HG02970 (cell line): ENCODE measurements at regions not wholly inside any gene's neighbourhood (a gene's known extent, or its start where the extent isn't known, plus 50 kb on each side); places are given as distances from the start of the nearest gene placed in this dataset.
A peak's percentile ranks its signal among the peaks of the same experiment; 100 is the strongest.

Experiments used
- ATAC-seq: cut with Tn5 transposase; IDR thresholded peaks from one replicate; pipeline ENCODE4 v1.9.1; 2021; ENCODE audit warnings: mild to moderate bottlenecking, moderate library complexity, moderate number of reproducible peaks; ENCODE audit not compliant: unreplicated experiment, low FRiP score

- ATAC-seq = no peak
Observed at GRCh38 chr5:57710126-57710525, 227.5 kb upstream of the ACTBL2 start.

- ATAC-seq = no peak
Observed at GRCh38 chr5:57705769-57706168, 223.2 kb upstream of the ACTBL2 start.

GRCh38 chr5:57703721-57704120 is 221.1 kb upstream of the ACTBL2 start:
- ATAC-seq = no peak

GRCh38 chr5:57700484-57700883 is 217.9 kb upstream of the ACTBL2 start:
- no peak for ATAC-seq

GRCh38 chr5:57700072-57700471 is 217.5 kb upstream of the ACTBL2 start:
- ATAC-seq = no peak

GRCh38 chr5:57698802-57699201 is 216.2 kb upstream of the ACTBL2 start:
- ATAC-seq = no peak

- no peak for ATAC-seq
Observed at GRCh38 chr5:57698086-57698485, 215.5 kb upstream of the ACTBL2 start.

GRCh38 chr5:57696825-57697570 is 214.4 kb upstream of the ACTBL2 start:
- ATAC-seq = no peak

GRCh38 chr5:57696389-57696769 is 213.8 kb upstream of the ACTBL2 start:
- ATAC-seq = no peak

GRCh38 chr5:57695706-57696388 is 213.2 kb upstream of the ACTBL2 start:
- no peak for ATAC-seq

GRCh38 chr5:57695179-57695578 is 212.6 kb upstream of the ACTBL2 start:
- no peak for ATAC-seq

- ATAC-seq = no peak
Observed at GRCh38 chr5:57693488-57694305, 211.1 kb upstream of the ACTBL2 start.

- peak; percentile 53 for ATAC-seq
Observed at GRCh38 chr5:57692582-57693487, 210.2 kb upstream of the ACTBL2 start.

GRCh38 chr5:57690724-57691123 is 208.1 kb upstream of the ACTBL2 start:
- ATAC-seq = no peak

- ATAC-seq = no peak
Observed at GRCh38 chr5:57687596-57687995, 205.0 kb upstream of the ACTBL2 start.

- ATAC-seq = no peak
Observed at GRCh38 chr5:57685516-57686255, 203.1 kb upstream of the ACTBL2 start.

- no peak for ATAC-seq
Observed at GRCh38 chr5:57684299-57684702, 201.7 kb upstream of the ACTBL2 start.

- ATAC-seq = no peak
Observed at GRCh38 chr5:57683036-57683630, 200.5 kb upstream of the ACTBL2 start.

- no peak for ATAC-seq
Observed at GRCh38 chr5:57681942-57682341, 199.3 kb upstream of the ACTBL2 start.
